Activated CD4-positive, alpha-beta T cell treated with anti-CD3 and anti-CD28 coated beads for 24 hours (primary cell): ENCODE measurements at regions not wholly inside any gene's neighbourhood (a gene's known extent, or its start where the extent isn't known, plus 50 kb on each side); places are given as distances from the start of the nearest gene placed in this dataset.

ENCODE experiments used
- DNase-seq, 2 donors: peaks; one replicate each; pipeline ENCODE4 v3.0.0-alpha.2; 2020; ENCODE audit warnings: low read depth in 2 of 2

- DNase-seq = no peak
Measured at GRCh38 chr5:117220730-117221129, 646.1 kb upstream of the SEMA6A start.

- no peak for DNase-seq
Measured at GRCh38 chr5:117218789-117219188, 644.2 kb upstream of the SEMA6A start.

- no peak for DNase-seq
Measured at GRCh38 chr5:117212866-117213265, 638.2 kb upstream of the SEMA6A start.

- no peak for DNase-seq
Measured at GRCh38 chr5:117210796-117211195, 636.2 kb upstream of the SEMA6A start.

- DNase-seq = no peak
Measured at GRCh38 chr5:117209479-117209878, 634.9 kb upstream of the SEMA6A start.

- no peak for DNase-seq
Measured at GRCh38 chr5:117207088-117207668, 632.6 kb upstream of the SEMA6A start.

- no peak for DNase-seq
Measured at GRCh38 chr5:117205894-117206293, 631.3 kb upstream of the SEMA6A start.

- no peak for DNase-seq
Measured at GRCh38 chr5:117204926-117205869, 630.6 kb upstream of the SEMA6A start.

GRCh38 chr5:117204404-117204803, 629.8 kb upstream of the SEMA6A start:
- DNase-seq = no peak

GRCh38 chr5:117203584-117203983, 629.0 kb upstream of the SEMA6A start:
- no peak for DNase-seq

- DNase-seq = no peak
Measured at GRCh38 chr5:117201001-117201400, 626.4 kb upstream of the SEMA6A start.

- DNase-seq = no peak
Measured at GRCh38 chr5:117195076-117195475, 620.5 kb upstream of the SEMA6A start.

GRCh38 chr5:117191251-117191650, 616.6 kb upstream of the SEMA6A start:
- no peak for DNase-seq

GRCh38 chr5:117189784-117190183, 615.2 kb upstream of the SEMA6A start:
- DNase-seq = no peak

GRCh38 chr5:117188211-117188610, 613.6 kb upstream of the SEMA6A start:
- no peak for DNase-seq

- no peak for DNase-seq
Measured at GRCh38 chr5:117186751-117187150, 612.1 kb upstream of the SEMA6A start.

GRCh38 chr5:117183326-117183725, 608.7 kb upstream of the SEMA6A start:
- no peak for DNase-seq

GRCh38 chr5:117182104-117182503, 607.5 kb upstream of the SEMA6A start:
- DNase-seq = no peak

- no peak for DNase-seq
Measured at GRCh38 chr5:117177302-117177701, 602.7 kb upstream of the SEMA6A start.

- DNase-seq = no peak
Measured at GRCh38 chr5:117165068-117165467, 590.4 kb upstream of the SEMA6A start.

- no peak for DNase-seq
Measured at GRCh38 chr5:117161718-117162335, 587.2 kb upstream of the SEMA6A start.

- no peak for DNase-seq
Measured at GRCh38 chr5:117160391-117160790, 585.8 kb upstream of the SEMA6A start.

GRCh38 chr5:117149312-117149711, 574.7 kb upstream of the SEMA6A start:
- DNase-seq = no peak
